ENCODE measurements at regions not wholly inside any gene's neighbourhood (a gene's known extent, or its start where the extent isn't known, plus 50 kb on each side); places are given as distances from the start of the nearest gene placed in this dataset.

GRCh38 chr10:131654471-131655087 is 246.2 kb upstream of the PPP2R2D start:
- ChIA-PET CTCF (no interaction called here), POLR2A (no interaction called here)
- Histone ChIP-seq H3K9me3 (ENCODE audit: control extremely low read depth in 1 of 5, control insufficient read depth in 4 of 5, insufficient read depth in 2 of 5, low read depth in 1 of 5, low read length in 4 of 5) (no peaks in the 10 kb centered on the region), H3K4me1 (ENCODE audit: control extremely low read depth in 1 of 4, control insufficient read depth in 4 of 4, insufficient read depth in 4 of 4, low read length in 3 of 4) (peaks cover 0 to 12% (median 0%) of the 10 kb centered on the region in 4 experiments), H3K36me3 (ENCODE audit: control insufficient read depth in 4 of 4, insufficient read depth in 4 of 4, low read length in 3 of 4) (no peaks in the 10 kb centered on the region), H3K27me3 (replicated peaks in 2 of 5; ENCODE audit: control insufficient read depth in 4 of 5, insufficient read depth in 5 of 5, low read length in 4 of 5) (peaks cover 0 to 44% (median 10%) of the 10 kb centered on the region in 5 experiments), H3K4me3 (ENCODE audit: control insufficient read depth in 1 of 7, extremely low read depth in 1 of 7, insufficient read depth in 4 of 7, low read depth in 2 of 7, low read length in 6 of 7) (no peak overlapping the region), H3K27ac (ENCODE audit: insufficient read depth in 1 of 2, low read depth in 1 of 2, low read length in 2 of 2, poor library complexity in 1 of 2, severe bottlenecking in 2 of 2) (no peak overlapping the region)
- 93% methylated on average over 19 of the region's 21 CpGs for WGBS (ENCODE audit: insufficient coverage)
- DNase-seq: no peak

- no peak for DNase-seq
- CTCF ChIA-PET: no interaction called here
- peaks cover 0 to under 1% (median 0%) of the 10 kb centered on the region in 5 experiments for H3K9me3 ChIP-seq (ENCODE audit: control extremely low read depth in 1 of 5, control insufficient read depth in 4 of 5, insufficient read depth in 2 of 5, low read depth in 1 of 5, low read length in 4 of 5)
These were observed 245.5 kb upstream of the PPP2R2D start for GRCh38 chr10:131655101-131655849.

GRCh38 chr10:131656009-131656408 is 244.8 kb upstream of the PPP2R2D start:
- H3K4me1 ChIP-seq (ENCODE audit: control extremely low read depth in 1 of 4, control insufficient read depth in 4 of 4, insufficient read depth in 4 of 4, low read length in 3 of 4): peaks cover 0 to 12% (median 0%) of the 10 kb centered on the region in 4 experiments
- no peak overlapping the region for H3K27ac ChIP-seq (ENCODE audit: insufficient read depth in 1 of 2, low read depth in 1 of 2, low read length in 2 of 2, poor library complexity in 1 of 2, severe bottlenecking in 2 of 2)
- CTCF ChIA-PET: no interaction called here
- DNase-seq: no peak
- H3K4me3 ChIP-seq (ENCODE audit: control insufficient read depth in 1 of 7, extremely low read depth in 1 of 7, insufficient read depth in 4 of 7, low read depth in 2 of 7, low read length in 6 of 7): no peak overlapping the region
- POLR2A ChIA-PET: no interaction called here
- H3K27me3 ChIP-seq (replicated peaks in 2 of 5; ENCODE audit: control insufficient read depth in 4 of 5, insufficient read depth in 5 of 5, low read length in 4 of 5): peaks cover 0 to 33% (median 7%) of the 10 kb centered on the region in 5 experiments
- 97% methylated on average over 5 of the region's 7 CpGs for WGBS (ENCODE audit: insufficient coverage)
- peaks cover 0 to 4% (median 0%) of the 10 kb centered on the region in 5 experiments for H3K9me3 ChIP-seq (ENCODE audit: control extremely low read depth in 1 of 5, control insufficient read depth in 4 of 5, insufficient read depth in 2 of 5, low read depth in 1 of 5, low read length in 4 of 5)
- no peaks in the 10 kb centered on the region for H3K36me3 ChIP-seq (ENCODE audit: control insufficient read depth in 4 of 4, insufficient read depth in 4 of 4, low read length in 3 of 4)

More at GRCh38 chr10:131655101-131655849, 245.5 kb upstream of the PPP2R2D start:
- Histone ChIP-seq H3K4me3 (ENCODE audit: control insufficient read depth in 1 of 7, extremely low read depth in 1 of 7, insufficient read depth in 4 of 7, low read depth in 2 of 7, low read length in 6 of 7) (no peak overlapping the region), H3K4me1 (ENCODE audit: control extremely low read depth in 1 of 4, control insufficient read depth in 4 of 4, insufficient read depth in 4 of 4, low read length in 3 of 4) (peaks cover 0 to 12% (median 0%) of the 10 kb centered on the region in 4 experiments), H3K27me3 (replicated peaks in 2 of 5; ENCODE audit: control insufficient read depth in 4 of 5, insufficient read depth in 5 of 5, low read length in 4 of 5) (peaks cover 0 to 40% (median 10%) of the 10 kb centered on the region in 5 experiments), H3K27ac (ENCODE audit: insufficient read depth in 1 of 2, low read depth in 1 of 2, low read length in 2 of 2, poor library complexity in 1 of 2, severe bottlenecking in 2 of 2) (no peak overlapping the region), H3K36me3 (ENCODE audit: control insufficient read depth in 4 of 4, insufficient read depth in 4 of 4, low read length in 3 of 4) (no peaks in the 10 kb centered on the region)
- 89% methylated on average over 15 of the region's 16 CpGs for WGBS (ENCODE audit: insufficient coverage)
- POLR2A ChIA-PET: no interaction called here

- POLR2A ChIA-PET: no interaction called here
- no peak for DNase-seq
- H3K9me3 ChIP-seq (ENCODE audit: control extremely low read depth in 1 of 5, control insufficient read depth in 4 of 5, insufficient read depth in 2 of 5, low read depth in 1 of 5, low read length in 4 of 5): peaks cover 0 to 4% (median 0%) of the 10 kb centered on the region in 5 experiments
These were observed 244.4 kb upstream of the PPP2R2D start for GRCh38 chr10:131656431-131656841.

GRCh38 chr10:131657318-131657984 is 243.4 kb upstream of the PPP2R2D start:
- Histone ChIP-seq H3K36me3 (ENCODE audit: control insufficient read depth in 4 of 4, insufficient read depth in 4 of 4, low read length in 3 of 4) (no peaks in the 10 kb centered on the region), H3K4me1 (ENCODE audit: control extremely low read depth in 1 of 4, control insufficient read depth in 4 of 4, insufficient read depth in 4 of 4, low read length in 3 of 4) (peaks cover 0 to 5% (median 0%) of the 10 kb centered on the region in 4 experiments), H3K4me3 (ENCODE audit: control insufficient read depth in 1 of 7, extremely low read depth in 1 of 7, insufficient read depth in 4 of 7, low read depth in 2 of 7, low read length in 6 of 7) (no peak overlapping the region), H3K9me3 (ENCODE audit: control extremely low read depth in 1 of 5, control insufficient read depth in 4 of 5, insufficient read depth in 2 of 5, low read depth in 1 of 5, low read length in 4 of 5) (peaks cover 0 to 4% (median 0%) of the 10 kb centered on the region in 5 experiments), H3K27ac (ENCODE audit: insufficient read depth in 1 of 2, low read depth in 1 of 2, low read length in 2 of 2, poor library complexity in 1 of 2, severe bottlenecking in 2 of 2) (no peak overlapping the region), H3K27me3 (replicated peaks in 2 of 5; ENCODE audit: control insufficient read depth in 4 of 5, insufficient read depth in 5 of 5, low read length in 4 of 5) (peaks cover 0 to 19% (median under 1%) of the 10 kb centered on the region in 5 experiments)
- 92% methylated on average over 15 of the region's 16 CpGs for WGBS (ENCODE audit: insufficient coverage)
- CTCF ChIA-PET: no interaction called here
- no peak for DNase-seq
- POLR2A ChIA-PET: no interaction called here

More at GRCh38 chr10:131656431-131656841, 244.4 kb upstream of the PPP2R2D start:
- CTCF ChIA-PET: no interaction called here
- 95% methylated on average over 8 of the region's 9 CpGs for WGBS (ENCODE audit: insufficient coverage)
- H3K36me3 ChIP-seq (ENCODE audit: control insufficient read depth in 4 of 4, insufficient read depth in 4 of 4, low read length in 3 of 4): no peaks in the 10 kb centered on the region
- H3K27ac ChIP-seq (ENCODE audit: insufficient read depth in 1 of 2, low read depth in 1 of 2, low read length in 2 of 2, poor library complexity in 1 of 2, severe bottlenecking in 2 of 2): no peak overlapping the region
- H3K4me3 ChIP-seq (ENCODE audit: control insufficient read depth in 1 of 7, extremely low read depth in 1 of 7, insufficient read depth in 4 of 7, low read depth in 2 of 7, low read length in 6 of 7): no peak overlapping the region
- peaks cover 0 to 29% (median 7%) of the 10 kb centered on the region in 5 experiments for H3K27me3 ChIP-seq (replicated peaks in 2 of 5; ENCODE audit: control insufficient read depth in 4 of 5, insufficient read depth in 5 of 5, low read length in 4 of 5)
- peaks cover 0 to 12% (median 0%) of the 10 kb centered on the region in 4 experiments for H3K4me1 ChIP-seq (ENCODE audit: control extremely low read depth in 1 of 4, control insufficient read depth in 4 of 4, insufficient read depth in 4 of 4, low read length in 3 of 4)

- no peak for DNase-seq
- Histone ChIP-seq H3K27ac (ENCODE audit: insufficient read depth in 1 of 2, low read depth in 1 of 2, low read length in 2 of 2, poor library complexity in 1 of 2, severe bottlenecking in 2 of 2) (no peak overlapping the region), H3K27me3 (replicated peaks in 2 of 5; ENCODE audit: control insufficient read depth in 4 of 5, insufficient read depth in 5 of 5, low read length in 4 of 5) (peaks cover 0 to 14% (median 0%) of the 10 kb centered on the region in 5 experiments), H3K4me3 (ENCODE audit: control insufficient read depth in 1 of 7, extremely low read depth in 1 of 7, insufficient read depth in 4 of 7, low read depth in 2 of 7, low read length in 6 of 7) (no peak overlapping the region), H3K9me3 (ENCODE audit: control extremely low read depth in 1 of 5, control insufficient read depth in 4 of 5, insufficient read depth in 2 of 5, low read depth in 1 of 5, low read length in 4 of 5) (peaks cover 0 to 4% (median 0%) of the 10 kb centered on the region in 5 experiments), H3K4me1 (ENCODE audit: control extremely low read depth in 1 of 4, control insufficient read depth in 4 of 4, insufficient read depth in 4 of 4, low read length in 3 of 4) (peaks cover 0 to 5% (median 0%) of the 10 kb centered on the region in 4 experiments), H3K36me3 (ENCODE audit: control insufficient read depth in 4 of 4, insufficient read depth in 4 of 4, low read length in 3 of 4) (no peaks in the 10 kb centered on the region)
- ChIA-PET CTCF (no interaction called here), POLR2A (no interaction called here)
- 100% methylated on average over 1 of the region's 9 CpGs for WGBS (ENCODE audit: insufficient coverage)
These were observed 242.8 kb upstream of the PPP2R2D start for GRCh38 chr10:131657985-131658330.

Measured in common myeloid progenitor, CD34-positive (primary cell).